GM21737 (cell line): ENCODE measurements at regions not wholly inside any gene's neighbourhood (a gene's known extent, or its start where the extent isn't known, plus 50 kb on each side); places are given as distances from the start of the nearest gene placed in this dataset.

Source experiments
- ATAC-seq: cut with Tn5 transposase; IDR thresholded peaks from one replicate; pipeline ENCODE4 v1.9.1; 2021; ENCODE audit warnings: mild to moderate bottlenecking, moderate library complexity; ENCODE audit not compliant: unreplicated experiment

GRCh38 chr10:8374334-8374733, 319.8 kb downstream of the GATA3 start:
- ATAC-seq, result no peak

GRCh38 chr10:8375137-8375536, 320.6 kb downstream of the GATA3 start:
- ATAC-seq, result no peak

GRCh38 chr10:8378198-8378983, 323.9 kb downstream of the GATA3 start:
- no peak for ATAC-seq

GRCh38 chr10:8379906-8380832, 325.7 kb downstream of the GATA3 start:
- ATAC-seq, result no peak

- no peak for ATAC-seq
Observed at GRCh38 chr10:8380833-8381496, 326.5 kb downstream of the GATA3 start.

- ATAC-seq, result no peak
Observed at GRCh38 chr10:8386781-8387180, 332.3 kb downstream of the GATA3 start.

GRCh38 chr10:8389630-8390029, 335.1 kb downstream of the GATA3 start:
- no peak for ATAC-seq

- no peak for ATAC-seq
Observed at GRCh38 chr10:8392216-8392615, 337.7 kb downstream of the GATA3 start.

- no peak for ATAC-seq
Observed at GRCh38 chr10:8393531-8393930, 339.0 kb downstream of the GATA3 start.

GRCh38 chr10:8396675-8397074, 342.2 kb downstream of the GATA3 start:
- ATAC-seq, result no peak

- ATAC-seq, result no peak
Observed at GRCh38 chr10:8398771-8399170, 344.3 kb downstream of the GATA3 start.

GRCh38 chr10:8400151-8400550, 345.7 kb downstream of the GATA3 start:
- ATAC-seq, result no peak

- no peak for ATAC-seq
Observed at GRCh38 chr10:8400892-8401291, 346.4 kb downstream of the GATA3 start.

- no peak for ATAC-seq
Observed at GRCh38 chr10:8401531-8401930, 347.0 kb downstream of the GATA3 start.

- ATAC-seq, result no peak
Observed at GRCh38 chr10:8402576-8402975, 348.1 kb downstream of the GATA3 start.

- no peak for ATAC-seq
Observed at GRCh38 chr10:8403711-8404371, 349.4 kb downstream of the GATA3 start.

GRCh38 chr10:8404721-8405120, 350.2 kb downstream of the GATA3 start:
- ATAC-seq, result peak; percentile 72

- ATAC-seq, result no peak
Observed at GRCh38 chr10:8405596-8405995, 351.1 kb downstream of the GATA3 start.

GRCh38 chr10:8407501-8408021, 353.1 kb downstream of the GATA3 start:
- no peak for ATAC-seq

- ATAC-seq, result no peak
Observed at GRCh38 chr10:8410506-8410905, 356.0 kb downstream of the GATA3 start.

- ATAC-seq, result no peak
Observed at GRCh38 chr10:8412541-8412940, 358.1 kb downstream of the GATA3 start.
